A549 (cell line): ENCODE measurements at regions not wholly inside any gene's neighbourhood (a gene's known extent, or its start where the extent isn't known, plus 50 kb on each side); places are given as distances from the start of the nearest gene placed in this dataset.

Experiments used
- CTCF ChIP-seq: fragments of >200 bp; sonication (Bioruptor Twin); formaldehyde crosslinking; IDR thresholded peaks from 3 replicates; pipeline ENCODE4 v1.5.1; 2016
- PBX3 ChIP-seq: IDR thresholded peaks from 2 replicates; pipeline ENCODE4 v1.6.1; 2012

DNA sequence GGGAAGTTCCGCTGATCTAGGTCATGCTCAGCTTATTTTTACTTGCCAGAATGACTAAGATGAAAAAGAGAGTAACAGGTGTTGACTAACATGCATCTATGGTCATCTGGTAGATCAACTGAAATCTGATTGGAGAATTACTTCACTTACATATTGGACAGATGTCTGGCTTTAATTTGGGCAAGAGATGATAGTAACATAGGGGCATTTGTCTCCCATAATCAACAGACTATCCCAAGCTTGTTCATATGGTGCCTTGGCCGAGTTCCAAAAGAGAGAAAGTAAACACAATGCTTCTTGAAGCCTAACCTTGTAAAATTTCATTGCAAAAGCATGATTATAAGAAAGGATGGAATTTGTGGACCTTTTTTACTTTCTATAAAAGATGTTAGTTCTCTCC, 503.7 kb downstream of the ADCYAP1 start:
- TF ChIP-seq PBX3 (no peak), CTCF (no peak)
